ENCODE measurements at regions not wholly inside any gene's neighbourhood (a gene's known extent, or its start where the extent isn't known, plus 50 kb on each side); places are given as distances from the start of the nearest gene placed in this dataset.
"Not testable (repeated sequence)": the region's sequence is repeated elsewhere in the genome, so short reads cannot be mapped to it uniquely, and the experiment has no call there.

DNA sequence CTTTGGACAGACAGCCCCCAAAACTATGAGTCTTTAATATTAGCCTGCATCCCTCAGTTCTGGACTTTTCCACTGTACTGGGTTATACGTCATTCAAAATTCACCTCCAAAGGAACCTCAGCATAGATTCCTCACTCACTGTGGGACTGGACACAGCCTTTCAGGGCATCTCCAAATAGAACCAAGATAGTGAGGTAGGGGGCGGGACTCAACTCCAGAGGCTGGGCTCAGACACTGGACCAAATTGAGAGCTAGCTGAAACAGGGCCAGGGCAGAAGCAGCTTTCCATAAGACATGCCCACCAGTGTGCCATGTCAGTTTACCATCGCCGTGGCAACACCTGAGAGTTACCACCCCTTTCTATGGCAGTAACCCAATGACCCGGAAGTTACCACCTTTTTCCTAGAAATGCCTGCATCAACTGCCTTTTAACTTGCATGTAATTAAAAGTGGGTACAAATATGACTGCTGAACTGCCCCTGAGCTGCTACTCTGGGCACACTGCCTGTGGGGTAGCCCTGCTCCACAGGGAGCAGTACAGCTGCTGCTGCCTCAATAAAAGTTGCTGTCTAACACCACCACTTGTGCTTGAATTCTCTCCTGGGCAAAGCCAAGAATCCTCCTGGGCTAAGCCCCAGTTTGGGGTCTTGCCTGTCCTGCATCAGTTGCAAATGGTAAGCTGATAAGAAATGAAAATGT is 274.7 kb downstream of the ANAPC1 start:
- H3K4me3 ChIP-seq; DNase-seq (ENCODE audit: low spot score); H3K27ac ChIP-seq: not testable (repeated sequence)

DNA sequence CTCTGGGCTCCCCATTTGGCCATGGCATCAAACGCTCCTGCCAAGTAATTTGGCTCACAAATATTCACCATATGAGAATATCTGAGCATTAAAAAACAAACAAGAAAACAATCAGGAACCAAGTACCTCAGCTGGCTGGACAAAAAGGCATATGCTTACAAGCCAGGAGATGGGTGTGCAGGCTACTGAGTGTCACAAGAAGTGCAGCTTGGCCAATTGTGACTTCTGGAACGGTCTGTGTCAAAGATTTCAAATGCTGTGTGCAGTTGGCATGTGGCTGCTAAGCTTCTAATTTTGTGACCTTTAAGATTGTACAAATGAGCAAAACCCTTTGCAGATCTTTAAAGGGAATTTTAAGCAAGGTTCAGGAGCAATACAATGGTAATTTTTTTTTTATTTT is 274.0 kb downstream of the ANAPC1 start:
- not testable (repeated sequence) for H3K27ac ChIP-seq; H3K4me3 ChIP-seq; DNase-seq (ENCODE audit: low spot score)

DNA sequence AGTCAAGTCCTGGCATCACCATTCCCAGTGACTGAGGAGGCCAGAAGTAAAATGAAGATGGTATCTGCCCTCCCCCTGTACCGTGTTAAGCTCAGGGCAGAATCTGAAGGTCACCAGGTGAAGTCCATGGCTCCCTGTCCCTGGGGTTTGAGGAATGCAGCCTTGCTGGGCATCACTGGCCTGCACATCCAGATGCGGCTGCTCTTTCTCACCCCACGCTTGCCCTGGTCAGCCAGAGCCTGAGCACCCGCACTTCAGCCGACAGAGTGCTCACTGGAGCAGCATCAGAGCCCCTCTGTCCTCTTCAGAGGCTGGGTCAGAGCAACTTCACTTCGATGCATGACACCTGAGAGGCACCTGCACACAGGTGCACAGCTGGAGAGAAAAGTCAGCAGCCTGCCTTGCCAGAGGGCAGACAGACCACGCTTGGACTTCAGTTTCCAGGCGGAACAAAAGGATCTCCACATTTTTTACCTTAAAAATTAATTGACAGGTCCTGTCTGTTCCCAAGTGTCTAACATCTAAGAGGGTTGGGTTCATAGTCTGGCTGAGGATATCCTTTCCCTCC is 267.3 kb downstream of the ANAPC1 start:
- DNase-seq (ENCODE audit: low spot score), result no peak
- TF ChIP-seq, protein P1, sequence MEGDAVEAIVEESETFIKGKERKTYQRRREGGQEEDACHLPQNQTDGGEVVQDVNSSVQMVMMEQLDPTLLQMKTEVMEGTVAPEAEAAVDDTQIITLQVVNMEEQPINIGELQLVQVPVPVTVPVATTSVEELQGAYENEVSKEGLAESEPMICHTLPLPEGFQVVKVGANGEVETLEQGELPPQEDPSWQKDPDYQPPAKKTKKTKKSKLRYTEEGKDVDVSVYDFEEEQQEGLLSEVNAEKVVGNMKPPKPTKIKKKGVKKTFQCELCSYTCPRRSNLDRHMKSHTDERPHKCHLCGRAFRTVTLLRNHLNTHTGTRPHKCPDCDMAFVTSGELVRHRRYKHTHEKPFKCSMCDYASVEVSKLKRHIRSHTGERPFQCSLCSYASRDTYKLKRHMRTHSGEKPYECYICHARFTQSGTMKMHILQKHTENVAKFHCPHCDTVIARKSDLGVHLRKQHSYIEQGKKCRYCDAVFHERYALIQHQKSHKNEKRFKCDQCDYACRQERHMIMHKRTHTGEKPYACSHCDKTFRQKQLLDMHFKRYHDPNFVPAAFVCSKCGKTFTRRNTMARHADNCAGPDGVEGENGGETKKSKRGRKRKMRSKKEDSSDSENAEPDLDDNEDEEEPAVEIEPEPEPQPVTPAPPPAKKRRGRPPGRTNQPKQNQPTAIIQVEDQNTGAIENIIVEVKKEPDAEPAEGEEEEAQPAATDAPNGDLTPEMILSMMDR (IDR thresholded peaks at IDR 0.05), result no peak
- H3K4me3 ChIP-seq, result no peak overlapping the region
- no peak overlapping the region for H3K27ac ChIP-seq

DNA sequence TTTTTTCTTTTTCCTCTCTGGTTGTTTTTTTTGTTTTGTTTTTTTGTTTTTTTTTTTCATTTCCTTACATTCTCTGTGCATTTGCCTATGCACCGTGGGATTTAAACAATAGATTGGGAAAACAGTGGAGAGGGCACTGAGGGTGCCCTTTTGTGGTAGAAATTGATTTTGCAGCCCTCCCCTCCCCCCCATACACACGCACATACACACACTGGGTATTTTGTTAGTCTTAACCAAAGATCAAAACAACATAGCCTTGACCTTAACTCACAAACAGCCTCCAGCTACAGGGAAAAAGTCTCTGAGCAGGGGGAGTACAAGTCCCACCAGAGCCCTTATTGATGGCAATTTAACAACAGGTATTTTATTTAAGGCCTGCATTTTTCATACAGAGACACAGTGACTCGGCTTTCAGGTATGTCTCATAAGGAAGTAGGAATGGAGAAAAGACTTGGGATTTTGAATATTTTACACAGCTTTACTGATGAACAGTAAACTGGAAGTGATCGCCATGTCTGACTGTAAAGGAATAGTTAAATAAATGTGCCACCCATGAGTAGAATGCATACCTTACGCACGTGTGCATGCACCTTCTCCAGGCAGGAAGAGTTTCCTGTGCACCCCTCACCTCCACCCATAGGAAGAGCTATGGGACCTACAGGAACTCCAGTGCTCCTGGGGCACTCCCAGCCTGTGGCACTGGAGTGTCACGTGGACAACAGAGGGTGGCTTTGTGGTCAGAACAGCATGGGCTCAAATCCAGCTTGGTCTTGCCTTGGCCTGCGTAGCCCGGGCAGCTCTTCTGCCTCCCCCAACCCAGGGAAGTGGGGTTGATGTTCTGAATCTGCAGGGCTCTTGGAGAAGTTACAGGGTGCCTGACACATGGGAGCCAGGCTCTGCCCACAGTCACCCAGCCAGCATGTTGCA is 266.4 kb downstream of the ANAPC1 start:
- peak overlapping the region; percentile 42 to 57 for H3K27ac ChIP-seq
- TF ChIP-seq, protein P1 (IDR thresholded peaks at IDR 0.05), result no peak
- H3K4me3 ChIP-seq, result peak overlapping the region; percentile 19
- no peak for DNase-seq (ENCODE audit: low spot score)

DNA sequence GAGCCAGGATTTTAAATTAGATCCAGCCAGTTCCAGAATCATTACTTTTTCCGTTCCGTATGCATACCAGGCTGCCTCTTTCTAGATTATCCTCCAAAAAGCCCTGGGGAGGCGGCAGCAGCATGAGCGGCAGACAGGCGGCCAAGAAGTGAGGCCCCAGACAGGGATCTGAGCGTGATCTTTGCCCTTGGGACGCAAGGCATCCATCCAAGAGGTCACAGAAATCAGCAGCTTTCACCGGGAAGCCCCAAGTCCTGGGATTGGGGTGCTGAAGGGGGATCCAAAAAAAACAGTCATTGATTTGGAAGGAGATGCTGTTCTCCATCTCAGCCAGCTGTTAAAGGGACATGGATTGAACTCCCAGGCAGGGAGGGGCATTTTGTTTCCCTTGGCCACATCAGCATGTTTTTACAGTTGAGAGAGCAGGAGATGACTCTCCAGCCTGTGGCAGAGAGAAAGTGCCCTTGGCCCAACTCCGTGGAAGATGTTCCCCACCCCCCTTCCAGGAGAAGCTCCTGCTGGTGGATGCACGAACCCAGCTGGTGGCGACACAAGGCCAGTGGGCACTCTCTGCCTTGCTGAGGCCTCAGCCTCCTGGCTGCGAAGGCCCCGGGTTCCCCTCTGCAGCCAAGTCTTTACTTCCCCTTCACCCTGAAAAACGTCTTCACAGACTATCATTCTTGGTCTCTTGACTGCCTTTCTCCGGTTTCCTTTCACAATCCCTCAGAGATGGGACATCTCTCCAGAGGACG is 265.6 kb downstream of the ANAPC1 start:
- peak; percentile 77 for DNase-seq (ENCODE audit: low spot score)

DNA sequence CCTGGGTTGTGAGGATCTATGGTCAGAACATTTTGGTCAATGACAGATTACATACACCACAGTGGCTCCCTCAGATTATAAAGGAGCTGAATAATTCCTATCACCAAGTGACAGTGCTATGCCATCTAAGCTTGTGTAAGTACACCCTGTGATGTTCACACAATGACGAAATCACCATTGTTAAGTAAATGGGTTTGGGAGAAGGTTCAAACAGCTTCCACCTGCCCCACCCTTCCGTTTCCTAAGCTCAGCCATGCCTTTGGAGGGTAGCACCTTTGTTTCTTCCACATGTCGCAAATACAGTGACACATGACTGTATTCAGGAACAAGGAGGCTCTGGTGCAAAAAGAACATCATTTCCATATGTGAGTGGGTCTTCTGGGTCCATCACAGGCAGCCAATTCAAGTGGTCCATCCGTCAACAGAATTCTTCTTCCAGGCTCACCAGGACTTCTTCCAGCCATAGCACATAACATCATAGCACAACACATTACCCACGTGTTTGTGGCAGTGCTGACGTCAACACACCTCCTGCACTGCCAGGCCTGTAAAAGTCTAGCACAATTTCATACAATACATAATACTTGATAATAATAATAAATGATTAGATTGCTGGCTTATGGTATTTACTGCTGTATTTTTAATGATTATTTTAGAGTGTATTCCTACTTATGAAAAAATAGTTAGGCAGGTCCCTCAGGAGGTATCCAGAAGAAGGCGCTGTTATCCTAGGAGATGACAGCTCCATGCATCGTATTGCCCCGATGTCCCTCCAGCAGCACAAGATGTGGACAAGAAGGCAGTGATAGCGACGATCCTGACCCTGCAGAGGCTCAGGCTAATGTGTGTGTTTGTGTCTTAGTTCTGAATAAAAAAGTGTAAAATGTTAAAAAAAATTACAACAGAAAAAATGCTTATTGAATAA is 264.8 kb downstream of the ANAPC1 start:
- DNase-seq (ENCODE audit: low spot score), result no peak
- Histone ChIP-seq H3K27ac (peak overlapping the region; percentile 2 to 57), H3K4me3 (no peak overlapping the region)
- TF ChIP-seq, protein P1 (IDR thresholded peaks at IDR 0.05), result no peak

More for the DNA sequence above, 265.6 kb downstream of the ANAPC1 start:
- Histone ChIP-seq H3K27ac (peak overlapping the region; percentile 42 to 57), H3K4me3 (peak overlapping the region; percentile 19)
- TF ChIP-seq, protein P1 (IDR thresholded peaks at IDR 0.05), result no peak

DNA sequence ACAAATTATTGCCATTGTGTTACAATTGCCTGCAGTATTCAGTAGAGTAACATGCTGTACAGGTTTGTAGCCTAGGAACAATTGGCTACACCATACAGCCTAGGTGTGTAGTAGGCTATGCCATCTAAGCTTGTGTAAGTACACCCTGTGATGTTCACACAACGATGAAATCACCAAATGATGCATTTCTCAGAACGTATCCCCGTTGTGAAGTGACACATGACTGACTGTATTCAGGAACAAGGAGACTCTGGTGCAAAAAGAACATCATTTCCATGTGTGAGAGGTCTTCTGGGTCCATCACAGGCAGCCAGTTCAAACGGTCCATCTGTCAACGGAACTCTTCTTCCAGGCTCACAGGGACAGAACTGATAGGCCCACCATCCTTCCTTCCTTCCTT is 263.7 kb downstream of the ANAPC1 start:
- DNase-seq (ENCODE audit: low spot score), result no peak
- TF ChIP-seq, protein P1 (IDR thresholded peaks at IDR 0.05), result no peak
- H3K27ac ChIP-seq, result no peak overlapping the region
- H3K4me3 ChIP-seq, result no peak overlapping the region

Data from coronary artery (tissue), 2 donors.